Transverse colon (tissue), 4 donors: ENCODE measurements at regions not wholly inside any gene's neighbourhood (a gene's known extent, or its start where the extent isn't known, plus 50 kb on each side); places are given as distances from the start of the nearest gene placed in this dataset.

ENCODE experiments used
- DNase-seq: peaks from one replicate; pipeline ENCODE4 v3.0.0-alpha.2; 2019
- H3K27ac ChIP-seq, 4 donors: fragments of 200-600 bp; sonication (generic); 2 replicates each; pipeline ENCODE4 v1.5.1; 2016 to 2018; ENCODE audit warnings: inconsistent platforms in 4 of 4
- H3K27me3 ChIP-seq: fragments of 200-600 bp; sonication (generic); 2 replicates; pipeline ENCODE4 v1.5.1; 2017; ENCODE audit warnings: inconsistent platforms
- H3K36me3 ChIP-seq, 4 donors: fragments of 200-600 bp; sonication (generic); 2 replicates each; pipeline ENCODE4 v1.5.1; 2017 to 2019; ENCODE audit warnings: inconsistent platforms in 4 of 4
- H3K4me1 ChIP-seq, 4 donors: fragments of 200-600 bp; sonication (generic); 2 replicates each; pipeline ENCODE4 v1.5.1; 2017 to 2020; ENCODE audit warnings: inconsistent platforms in 4 of 4
- H3K4me3 ChIP-seq, 4 donors: fragments of 200-600 bp; sonication (generic); 1 replicate in 1 of 4; 2 replicates in 3 of 4; pipeline versions ENCODE4 v1.5.1 to v1.6.1; 2017 to 2019; ENCODE audit warnings: inconsistent platforms in 4 of 4
- H3K9me3 ChIP-seq, 2 donors: fragments of 200-600 bp; sonication (generic); 2 replicates each; pipeline ENCODE4 v1.5.1; 2017 to 2019; ENCODE audit warnings: inconsistent platforms in 2 of 2
- CTCF ChIP-seq, 5 experiments: fragments of 200-600 bp in 3 of 5; fragments of 450-650 bp in 2 of 5; sonication (generic) in 3 of 5; IDR thresholded peaks; 1 replicate in 2 of 5; 2 replicates in 3 of 5; pipeline ENCODE4 v1.5.1; 2016 to 2017; ENCODE audit warnings: antibody characterized with exemption in 5 of 5, inconsistent platforms in 3 of 5, mild to moderate bottlenecking in 2 of 5, moderate library complexity in 1 of 5
- EP300 ChIP-seq: sonication (generic); formaldehyde crosslinking; IDR thresholded peaks from one replicate; pipeline ENCODE4 v1.6.1; 2017; ENCODE audit warnings: antibody characterized with exemption, low read depth
- POLR2A ChIP-seq: fragments of 450-650 bp; IDR thresholded peaks from one replicate; pipeline ENCODE4 v1.6.1; 2016; ENCODE audit warnings: antibody characterized with exemption, mild to moderate bottlenecking, moderate library complexity
- POLR2AphosphoS5 ChIP-seq, 3 donors: sonication (generic); formaldehyde crosslinking; IDR thresholded peaks; one replicate each; pipeline ENCODE4 v1.6.1; 2016; ENCODE audit warnings: antibody characterized with exemption in 3 of 3
- WGBS, 2 donors: methylation state at CpG; one replicate each; pipeline ENCODE4 v1.1.5; 2018; ENCODE audit warnings: low coverage in 1 of 2; 5-methylcytosine and 5-hydroxymethylcytosine counted together
- in situ Hi-C, 4 donors: fragments of 200-750 bp; cut with MboI; loops; one replicate each; pipeline versions ENCODE4 v1.15.0 to v1.15.1; 2017; ENCODE audit warnings: low sequenced_read_pairs in 3 of 4, low pct_ligation_motif_present in 1 of 4, low pct_unique_long_range_greater_than_20kb in 1 of 4
- intact Hi-C: fragments of 100-400 bp; cut with DNase I; formaldehyde crosslinking; loops from one replicate; pipeline ENCODE4 v1.15.1; 2023; ENCODE audit warnings: low total_unique reads

- intact Hi-C loops (no loop called here), in situ Hi-C loops (no loop called here)
- Histone ChIP-seq H3K9me3 (no peaks in the 10 kb centered on the region), H3K4me1 (no peaks in the 10 kb centered on the region), H3K27ac (no peak overlapping the region), H3K4me3 (no peak overlapping the region), H3K36me3 (no peaks in the 10 kb centered on the region), H3K27me3 (no peaks in the 10 kb centered on the region)
- DNase-seq: no peak
- TF ChIP-seq CTCF (IDR thresholded peaks at IDR 0.05) (no peak), POLR2AphosphoS5 (IDR thresholded peaks at IDR 0.05) (no peak)
- WGBS, 2 donors: 66 to 80% methylated on average over 2 of the region's 2 CpGs
These were observed 71.1 kb upstream of the FAT3 start for GRCh38 chr11:92153542-92153941.

DNA sequence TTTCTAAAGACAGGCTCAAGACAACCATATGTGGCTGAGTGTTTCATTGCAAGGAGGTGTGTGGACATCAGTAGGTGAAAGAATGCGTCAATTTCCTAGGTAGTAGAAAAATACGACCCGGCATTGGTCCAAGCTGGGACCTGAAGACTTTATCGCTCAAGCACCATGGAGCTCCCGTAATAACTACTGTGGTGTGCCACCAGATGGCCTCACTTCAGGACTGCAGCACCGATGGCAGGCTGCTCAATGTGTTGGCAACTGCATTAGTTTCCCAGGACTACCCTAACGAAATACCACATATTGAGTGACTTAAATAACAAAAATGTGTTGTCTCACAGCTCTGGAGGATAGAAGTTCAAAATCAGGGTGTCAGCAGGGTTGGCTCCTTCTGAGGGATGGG is 72.4 kb upstream of the FAT3 start:
- TF ChIP-seq EP300 (no peak), POLR2AphosphoS5 (IDR thresholded peaks at IDR 0.05) (no peak), POLR2A (no peak), CTCF (IDR thresholded peaks at IDR 0.05) (no peak)
- H3K27ac ChIP-seq: no peak overlapping the region
- intact Hi-C loops (no loop called here), in situ Hi-C loops (no loop called here)
- H3K27me3 ChIP-seq: no peaks in the 10 kb centered on the region
- no peaks in the 10 kb centered on the region for H3K4me1 ChIP-seq
- DNase-seq: no peak
- no peaks in the 10 kb centered on the region for H3K9me3 ChIP-seq
- 72 to 83% methylated on average over 3 to 7 of the region's 7 CpGs for WGBS, 2 donors
- no peaks in the 10 kb centered on the region for H3K36me3 ChIP-seq
- no peak overlapping the region for H3K4me3 ChIP-seq

GRCh38 chr11:92149996-92150395 is 74.6 kb upstream of the FAT3 start:
- DNase-seq: no peak
- Histone ChIP-seq H3K27ac (no peak overlapping the region), H3K4me1 (no peaks in the 10 kb centered on the region), H3K27me3 (no peaks in the 10 kb centered on the region), H3K36me3 (no peaks in the 10 kb centered on the region), H3K4me3 (no peak overlapping the region), H3K9me3 (no peaks in the 10 kb centered on the region)
- WGBS, 2 donors: 25 to 30% methylated on average over 2 of the region's 2 CpGs
- TF ChIP-seq CTCF (IDR thresholded peaks at IDR 0.05) (no peak), POLR2A (no peak)
- in situ Hi-C loops (no loop called here), intact Hi-C loops (no loop called here)

DNA sequence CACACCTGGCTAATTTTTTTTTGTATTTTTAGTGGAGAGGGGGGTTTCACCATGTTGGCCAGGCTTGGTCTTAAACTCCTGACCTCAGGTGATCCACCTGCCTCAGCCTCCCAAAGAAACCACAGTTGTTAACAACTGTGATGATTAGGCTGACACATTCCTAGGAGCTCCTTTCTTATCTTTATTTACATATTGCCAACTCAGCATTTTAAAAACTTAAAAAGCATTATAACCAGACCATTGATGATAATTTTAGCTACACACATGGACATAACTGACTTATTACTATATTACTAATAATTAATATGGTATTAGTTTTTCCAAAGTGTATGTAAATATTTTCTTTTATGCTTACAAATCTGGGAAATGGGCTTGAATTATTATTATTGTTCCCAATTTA is 82.9 kb upstream of the FAT3 start:
- H3K27ac ChIP-seq: no peak overlapping the region
- H3K36me3 ChIP-seq: no peaks in the 10 kb centered on the region
- in situ Hi-C loops: no loop called here
- no peak for TF ChIP-seq POLR2A
- no peak for TF ChIP-seq EP300
- TF ChIP-seq POLR2AphosphoS5 (IDR thresholded peaks at IDR 0.05): no peak
- TF ChIP-seq CTCF (IDR thresholded peaks at IDR 0.05): no peak
- DNase-seq: no peak
- H3K4me1 ChIP-seq: no peaks in the 10 kb centered on the region
- H3K9me3 ChIP-seq: no peaks in the 10 kb centered on the region
- H3K4me3 ChIP-seq: no peak overlapping the region
- no peaks in the 10 kb centered on the region for H3K27me3 ChIP-seq
- intact Hi-C loops: no loop called here
